Breast epithelium (tissue), 3 donors: ENCODE measurements at regions not wholly inside any gene's neighbourhood (a gene's known extent, or its start where the extent isn't known, plus 50 kb on each side); places are given as distances from the start of the nearest gene placed in this dataset.

Source experiments
- CTCF ChIP-seq, 3 donors: fragments of 450-650 bp; IDR thresholded peaks; one replicate each; pipeline ENCODE4 v1.5.1; 2016 to 2017; ENCODE audit warnings: antibody characterized with exemption in 3 of 3, mild to moderate bottlenecking in 3 of 3, moderate library complexity in 3 of 3
- POLR2A ChIP-seq: fragments of 450-650 bp; IDR thresholded peaks from one replicate; pipeline ENCODE4 v1.6.1; 2016; ENCODE audit warnings: antibody characterized with exemption, mild to moderate bottlenecking, moderate library complexity

GRCh38 chr5:8473016-8473415, 604.1 kb downstream of the MTRR start:
- TF ChIP-seq POLR2A: no peak
- no peak for TF ChIP-seq CTCF (IDR thresholded peaks at IDR 0.05)
